ENCODE measurements at regions not wholly inside any gene's neighbourhood (a gene's known extent, or its start where the extent isn't known, plus 50 kb on each side); places are given as distances from the start of the nearest gene placed in this dataset.

- TF ChIP-seq POLR2A (IDR thresholded peaks at IDR 0.05), result no peak
- no peak for TF ChIP-seq CTCF (IDR thresholded peaks at IDR 0.05 in 4 of 5, conservative IDR thresholded peaks at IDR 0.05 in 1 of 5)
- intact Hi-C loops (cut with DNase I; ENCODE audit: low total_unique reads) (no loop called here), in situ Hi-C loops (cut with MboI; ENCODE audit: low sequenced_read_pairs in 4 of 4) (no loop called here)
- ATAC-seq, result no peak
- H3K4me3 ChIP-seq, result no peak overlapping the region
- no peaks in the 10 kb centered on the region for H3K4me1 ChIP-seq
- no peaks in the 10 kb centered on the region for H3K27me3 ChIP-seq
- no peak for DNase-seq
- H3K36me3 ChIP-seq, result no peaks in the 10 kb centered on the region
- H3K27ac ChIP-seq, result no peak overlapping the region
- H3K9me3 ChIP-seq, result no peaks in the 10 kb centered on the region
These were observed 720.6 kb downstream of the JRKL start for GRCh38 chr11:97110376-97110775.

- Histone ChIP-seq H3K4me3 (no peak overlapping the region), H3K27me3 (no peaks in the 10 kb centered on the region), H3K27ac (no peak overlapping the region), H3K4me1 (no peaks in the 10 kb centered on the region), H3K9me3 (no peaks in the 10 kb centered on the region), H3K36me3 (no peaks in the 10 kb centered on the region)
- TF ChIP-seq CTCF (IDR thresholded peaks at IDR 0.05 in 4 of 5, conservative IDR thresholded peaks at IDR 0.05 in 1 of 5) (no peak), POLR2A (IDR thresholded peaks at IDR 0.05) (no peak)
- ATAC-seq (no peak), DNase-seq (no peak)
- intact Hi-C loops (cut with DNase I; ENCODE audit: low total_unique reads), result no loop called here
- in situ Hi-C loops (cut with MboI; ENCODE audit: low sequenced_read_pairs in 4 of 4), result no loop called here
These were observed 721.7 kb downstream of the JRKL start for GRCh38 chr11:97111559-97111958.

- Histone ChIP-seq H3K4me1 (no peaks in the 10 kb centered on the region), H3K4me3 (no peak overlapping the region), H3K36me3 (no peaks in the 10 kb centered on the region), H3K9me3 (no peaks in the 10 kb centered on the region), H3K27ac (no peak overlapping the region), H3K27me3 (no peaks in the 10 kb centered on the region)
- no peak for ATAC-seq
- DNase-seq, result no peak
- TF ChIP-seq CTCF (IDR thresholded peaks at IDR 0.05 in 4 of 5, conservative IDR thresholded peaks at IDR 0.05 in 1 of 5) (no peak), POLR2A (IDR thresholded peaks at IDR 0.05) (no peak)
- in situ Hi-C loops (cut with MboI; ENCODE audit: low sequenced_read_pairs in 4 of 4), result no loop called here
- intact Hi-C loops (cut with DNase I; ENCODE audit: low total_unique reads), result no loop called here
These were observed 728.9 kb downstream of the JRKL start for GRCh38 chr11:97118614-97119200.

GRCh38 chr11:97123237-97123636 is 733.4 kb downstream of the JRKL start:
- no peak for ATAC-seq
- intact Hi-C loops (cut with DNase I; ENCODE audit: low total_unique reads), result no loop called here

More at GRCh38 chr11:97123237-97123636, 733.4 kb downstream of the JRKL start:
- Histone ChIP-seq H3K4me1 (no peaks in the 10 kb centered on the region), H3K4me3 (no peak overlapping the region), H3K27me3 (no peaks in the 10 kb centered on the region), H3K27ac (no peak overlapping the region), H3K9me3 (no peaks in the 10 kb centered on the region), H3K36me3 (no peaks in the 10 kb centered on the region)
- no peak for TF ChIP-seq CTCF (IDR thresholded peaks at IDR 0.05 in 4 of 5, conservative IDR thresholded peaks at IDR 0.05 in 1 of 5)
- no peak for TF ChIP-seq POLR2A (IDR thresholded peaks at IDR 0.05)
- in situ Hi-C loops (cut with MboI; ENCODE audit: low sequenced_read_pairs in 4 of 4), result no loop called here
- DNase-seq, result no peak

Measured in gastrocnemius medialis (tissue), 4 donors.